ENCODE measurements at regions not wholly inside any gene's neighbourhood (a gene's known extent, or its start where the extent isn't known, plus 50 kb on each side); places are given as distances from the start of the nearest gene placed in this dataset.

GRCh38 chr7:66556177-66556548, 72.5 kb upstream of the KCTD7 start:
- no peak for TF ChIP-seq POLR2A (IDR thresholded peaks at IDR 0.05)
- no peaks in the 10 kb centered on the region for H3K9me3 ChIP-seq
- peaks cover 0 to 62% (median 0%) of the 10 kb centered on the region in 3 donors for H3K36me3 ChIP-seq
- H3K27ac ChIP-seq: no peak overlapping the region
- peaks cover 0 to 8% (median 0%) of the 10 kb centered on the region in 4 donors for H3K4me1 ChIP-seq
- H3K27me3 ChIP-seq: no peaks in the 10 kb centered on the region
- peak in 1 of 3 donors; percentile 36 for DNase-seq
- H3K4me3 ChIP-seq: no peak overlapping the region

GRCh38 chr7:66556549-66557213, 72.0 kb upstream of the KCTD7 start:
- peak in 1 of 3 donors; percentile 41 for DNase-seq
- Histone ChIP-seq H3K36me3 (peaks cover 0 to 57% (median 0%) of the 10 kb centered on the region in 3 donors), H3K4me3 (no peak overlapping the region), H3K27me3 (no peaks in the 10 kb centered on the region), H3K27ac (no peak overlapping the region), H3K4me1 (peaks cover 0 to 8% (median 0%) of the 10 kb centered on the region in 4 donors), H3K9me3 (no peaks in the 10 kb centered on the region)
- no peak for TF ChIP-seq CTCF (IDR thresholded peaks at IDR 0.05)
- no peak for TF ChIP-seq POLR2A (IDR thresholded peaks at IDR 0.05)

GRCh38 chr7:66557214-66558200, 71.2 kb upstream of the KCTD7 start:
- Histone ChIP-seq H3K9me3 (no peaks in the 10 kb centered on the region), H3K27ac (no peak overlapping the region), H3K27me3 (no peaks in the 10 kb centered on the region), H3K4me3 (no peak overlapping the region), H3K36me3 (peaks cover 0 to 49% (median 0%) of the 10 kb centered on the region in 3 donors), H3K4me1 (peaks cover 0 to 8% (median 0%) of the 10 kb centered on the region in 4 donors)
- peak; percentile 55 to 85 (median 85) for DNase-seq
- no peak for TF ChIP-seq POLR2A (IDR thresholded peaks at IDR 0.05)
- TF ChIP-seq CTCF (IDR thresholded peaks at IDR 0.05): peak; percentile 76 to 99 (median 92)

GRCh38 chr7:66558201-66558641, 70.5 kb upstream of the KCTD7 start:
- Histone ChIP-seq H3K27me3 (no peaks in the 10 kb centered on the region), H3K27ac (no peak overlapping the region), H3K36me3 (peaks cover 0 to 42% (median 0%) of the 10 kb centered on the region in 3 donors), H3K4me1 (peaks cover 0 to 8% (median 0%) of the 10 kb centered on the region in 4 donors), H3K4me3 (no peak overlapping the region), H3K9me3 (no peaks in the 10 kb centered on the region)
- no peak for DNase-seq
- TF ChIP-seq POLR2A (IDR thresholded peaks at IDR 0.05) (no peak), CTCF (IDR thresholded peaks at IDR 0.05) (no peak)

GRCh38 chr7:66558660-66559465, 69.8 kb upstream of the KCTD7 start:
- DNase-seq: no peak
- H3K9me3 ChIP-seq: no peaks in the 10 kb centered on the region

More at GRCh38 chr7:66558660-66559465, 69.8 kb upstream of the KCTD7 start:
- Histone ChIP-seq H3K27ac (no peak overlapping the region), H3K27me3 (no peaks in the 10 kb centered on the region), H3K4me3 (no peak overlapping the region), H3K36me3 (peaks cover 0 to 35% (median 0%) of the 10 kb centered on the region in 3 donors), H3K4me1 (peaks cover 0 to 8% (median 0%) of the 10 kb centered on the region in 4 donors)
- TF ChIP-seq CTCF (IDR thresholded peaks at IDR 0.05) (no peak), POLR2A (IDR thresholded peaks at IDR 0.05) (no peak)

All from Peyer's patch (tissue), 4 donors.